ENCODE measurements at regions not wholly inside any gene's neighbourhood (a gene's known extent, or its start where the extent isn't known, plus 50 kb on each side); places are given as distances from the start of the nearest gene placed in this dataset.
A peak's percentile ranks its signal among the peaks of the same experiment; 100 is the strongest.

DNA sequence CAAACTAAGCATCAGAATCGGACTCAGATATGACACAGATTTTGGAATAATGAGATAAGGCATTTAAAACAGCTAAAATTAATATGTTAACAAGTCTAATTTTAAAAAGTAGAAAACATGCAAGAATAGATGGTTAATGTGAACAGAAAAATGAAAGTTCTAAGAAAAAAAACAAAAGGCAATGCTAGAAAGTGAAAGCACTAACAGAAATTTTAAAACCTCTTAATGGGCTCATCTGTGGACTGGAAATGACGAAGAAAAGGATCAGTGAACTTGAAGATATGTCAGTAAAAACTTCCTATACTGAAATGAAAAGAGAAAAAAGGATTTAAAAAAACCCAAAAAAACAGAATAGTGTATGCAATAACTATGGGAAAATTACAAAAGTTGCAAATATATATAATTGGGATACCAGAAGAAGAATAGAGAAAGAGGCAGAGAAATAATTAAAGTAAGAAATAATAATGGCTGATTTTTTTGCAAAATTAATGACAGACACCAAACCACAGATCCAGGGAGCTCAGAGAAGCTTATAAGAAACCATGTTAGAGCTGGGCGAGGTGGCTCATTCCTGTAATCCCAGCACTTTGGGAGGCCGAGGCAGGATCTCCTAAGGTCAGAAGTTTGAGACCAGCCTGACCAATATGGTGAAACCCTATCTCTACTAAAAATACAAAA lies 61.7 kb upstream of the KIF13A start:
- WGBS, 2 donors = 84 to 95% methylated on average over 4 of the region's 4 CpGs
- DNase-seq = no peak
- no peak for TF ChIP-seq CTCF (IDR thresholded peaks at IDR 0.05; ENCODE audit: control extremely low read depth, extremely low read depth)
- Histone ChIP-seq H3K27ac (ENCODE audit: low read depth in 1 of 2, low read length in 1 of 2) (no peak overlapping the region), H3K4me3 (no peak overlapping the region), H3K4me1 (ENCODE audit: control insufficient read depth in 5 of 5, insufficient read depth in 5 of 5, low read length in 5 of 5) (no peaks in the 10 kb centered on the region), H3K36me3 (ENCODE audit: control insufficient read depth in 4 of 4, insufficient read depth in 4 of 4, low read length in 4 of 4) (no peaks in the 10 kb centered on the region), H3K9ac (ENCODE audit: insufficient read depth in 1 of 2, low read length in 2 of 2) (no peak overlapping the region), H3K9me3 (ENCODE audit: control insufficient read depth in 4 of 4, insufficient read depth in 3 of 4, low read length in 3 of 4) (no peaks in the 10 kb centered on the region), H3K27me3 (ENCODE audit: control insufficient read depth in 3 of 3, insufficient read depth in 3 of 3, low read length in 2 of 3) (no peaks in the 10 kb centered on the region)
- no peak for ATAC-seq (ENCODE audit: insufficient read depth, low FRiP score)

DNA sequence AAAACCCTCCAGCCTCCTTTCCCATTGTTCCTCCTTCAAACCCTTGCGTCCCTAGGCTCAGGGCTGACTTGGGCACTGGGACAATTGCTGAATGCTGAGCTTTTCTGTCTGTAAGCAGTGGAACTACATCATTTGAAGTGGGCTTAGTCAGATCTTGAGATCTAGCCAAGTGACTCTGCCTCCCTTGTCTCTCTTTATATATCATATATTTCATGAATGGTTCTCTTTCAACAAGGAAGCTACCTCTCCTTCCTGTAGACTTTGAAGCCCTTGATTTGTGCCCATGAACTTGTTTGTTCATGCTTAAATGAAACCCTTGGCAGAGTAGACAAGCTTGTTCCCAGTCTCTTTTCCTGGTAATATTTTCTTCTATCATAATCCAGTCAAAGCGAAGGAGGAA lies 60.0 kb upstream of the KIF13A start:
- no peak for DNase-seq
- TF ChIP-seq CTCF (IDR thresholded peaks at IDR 0.05; ENCODE audit: control extremely low read depth, extremely low read depth) = no peak
- peak; percentile 4 for ATAC-seq (ENCODE audit: insufficient read depth, low FRiP score)
- H3K27me3 ChIP-seq (ENCODE audit: control insufficient read depth in 3 of 3, insufficient read depth in 3 of 3, low read length in 2 of 3) = no peaks in the 10 kb centered on the region
- no peaks in the 10 kb centered on the region for H3K9me3 ChIP-seq (ENCODE audit: control insufficient read depth in 4 of 4, insufficient read depth in 3 of 4, low read length in 3 of 4)
- WGBS, 2 donors = 78 to 88% methylated on average over 2 of the region's 2 CpGs
- H3K9ac ChIP-seq (ENCODE audit: insufficient read depth in 1 of 2, low read length in 2 of 2) = no peak overlapping the region
- H3K4me1 ChIP-seq (ENCODE audit: control insufficient read depth in 5 of 5, insufficient read depth in 5 of 5, low read length in 5 of 5) = peaks cover 0 to 4% (median 0%) of the 10 kb centered on the region in 5 donors
- no peak overlapping the region for H3K4me3 ChIP-seq
- no peak overlapping the region for H3K27ac ChIP-seq (ENCODE audit: low read depth in 1 of 2, low read length in 1 of 2)
- no peaks in the 10 kb centered on the region for H3K36me3 ChIP-seq (ENCODE audit: control insufficient read depth in 4 of 4, insufficient read depth in 4 of 4, low read length in 4 of 4)

DNA sequence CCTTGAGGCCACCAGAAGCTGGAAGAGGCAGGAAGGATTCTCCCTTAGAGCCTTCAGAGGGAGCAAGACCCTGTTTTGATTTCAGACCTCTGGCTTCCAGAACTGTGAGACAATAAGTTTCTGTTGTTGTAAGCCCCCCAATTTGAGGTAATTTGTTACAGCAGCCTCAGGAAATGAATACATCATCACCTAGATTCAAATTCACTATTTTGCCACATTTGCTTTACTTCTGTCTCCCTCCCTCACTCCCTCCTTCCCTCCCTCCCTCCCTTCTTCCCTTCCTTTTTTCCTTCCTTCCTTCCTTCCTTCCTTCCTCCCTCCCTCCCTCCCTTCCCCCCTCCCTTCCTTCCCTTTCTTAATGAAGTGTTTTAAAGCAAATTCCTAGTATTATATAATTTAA lies 58.1 kb upstream of the KIF13A start:
- Histone ChIP-seq H3K27ac (ENCODE audit: low read depth in 1 of 2, low read length in 1 of 2) (no peak overlapping the region), H3K9ac (ENCODE audit: insufficient read depth in 1 of 2, low read length in 2 of 2) (no peak overlapping the region), H3K4me1 (ENCODE audit: control insufficient read depth in 5 of 5, insufficient read depth in 5 of 5, low read length in 5 of 5) (peaks cover 0 to 5% (median 0%) of the 10 kb centered on the region in 5 donors), H3K36me3 (ENCODE audit: control insufficient read depth in 4 of 4, insufficient read depth in 4 of 4, low read length in 4 of 4) (no peaks in the 10 kb centered on the region), H3K27me3 (ENCODE audit: control insufficient read depth in 3 of 3, insufficient read depth in 3 of 3, low read length in 2 of 3) (no peaks in the 10 kb centered on the region), H3K4me3 (no peak overlapping the region), H3K9me3 (ENCODE audit: control insufficient read depth in 4 of 4, insufficient read depth in 3 of 4, low read length in 3 of 4) (no peaks in the 10 kb centered on the region)
- DNase-seq = no peak
- ATAC-seq (ENCODE audit: insufficient read depth, low FRiP score) = no peak
- no peak for TF ChIP-seq CTCF (IDR thresholded peaks at IDR 0.05; ENCODE audit: control extremely low read depth, extremely low read depth)
